ENCODE measurements at regions not wholly inside any gene's neighbourhood (a gene's known extent, or its start where the extent isn't known, plus 50 kb on each side); places are given as distances from the start of the nearest gene placed in this dataset.
"Not testable (repeated sequence)": the region's sequence is repeated elsewhere in the genome, so short reads cannot be mapped to it uniquely, and the experiment has no call there.

DNA sequence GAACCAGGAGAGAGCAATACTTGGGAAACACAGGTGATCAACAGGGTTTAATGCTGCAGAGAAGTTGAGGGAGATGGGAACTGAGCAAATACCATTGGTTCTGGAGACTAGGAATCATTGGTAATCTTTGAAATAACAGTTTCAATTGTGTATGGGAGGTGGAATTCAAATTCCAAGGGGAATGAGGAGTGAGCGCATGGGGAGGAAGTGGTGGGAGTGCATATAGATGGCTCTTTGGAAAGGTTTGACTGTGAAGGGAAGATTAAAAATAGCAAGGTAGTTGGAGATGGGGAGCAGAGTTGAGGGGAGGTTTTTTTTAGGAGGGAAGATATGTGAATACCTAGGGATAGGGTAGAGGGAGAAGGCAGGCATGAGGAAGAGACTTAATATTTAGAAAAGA is 51.1 kb upstream of the ROPN1 start:
- DNase-seq (ENCODE audit: low read depth in 2 of 3, low spot score in 2 of 3): no peak

DNA sequence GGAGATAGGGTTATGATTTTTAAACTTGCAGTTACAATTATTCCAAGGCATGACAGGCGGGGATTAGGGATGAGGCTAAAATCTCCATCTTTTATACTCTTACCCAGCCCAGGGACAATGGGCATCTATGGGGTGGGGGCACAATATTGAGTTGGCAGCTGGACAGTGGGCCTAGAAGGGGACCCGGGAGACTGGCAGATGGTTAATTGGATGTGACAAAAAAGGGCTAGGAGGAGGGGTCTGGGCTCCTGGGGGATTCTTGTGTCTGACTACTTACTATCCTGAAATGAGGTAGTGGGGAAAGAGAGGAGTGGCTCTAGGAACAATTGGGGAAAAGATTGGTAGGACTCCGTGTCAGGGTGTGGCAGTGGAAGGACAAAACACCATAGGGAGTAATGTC is 53.0 kb upstream of the ROPN1 start:
- no peak for DNase-seq (ENCODE audit: low read depth in 2 of 3, low spot score in 2 of 3)

DNA sequence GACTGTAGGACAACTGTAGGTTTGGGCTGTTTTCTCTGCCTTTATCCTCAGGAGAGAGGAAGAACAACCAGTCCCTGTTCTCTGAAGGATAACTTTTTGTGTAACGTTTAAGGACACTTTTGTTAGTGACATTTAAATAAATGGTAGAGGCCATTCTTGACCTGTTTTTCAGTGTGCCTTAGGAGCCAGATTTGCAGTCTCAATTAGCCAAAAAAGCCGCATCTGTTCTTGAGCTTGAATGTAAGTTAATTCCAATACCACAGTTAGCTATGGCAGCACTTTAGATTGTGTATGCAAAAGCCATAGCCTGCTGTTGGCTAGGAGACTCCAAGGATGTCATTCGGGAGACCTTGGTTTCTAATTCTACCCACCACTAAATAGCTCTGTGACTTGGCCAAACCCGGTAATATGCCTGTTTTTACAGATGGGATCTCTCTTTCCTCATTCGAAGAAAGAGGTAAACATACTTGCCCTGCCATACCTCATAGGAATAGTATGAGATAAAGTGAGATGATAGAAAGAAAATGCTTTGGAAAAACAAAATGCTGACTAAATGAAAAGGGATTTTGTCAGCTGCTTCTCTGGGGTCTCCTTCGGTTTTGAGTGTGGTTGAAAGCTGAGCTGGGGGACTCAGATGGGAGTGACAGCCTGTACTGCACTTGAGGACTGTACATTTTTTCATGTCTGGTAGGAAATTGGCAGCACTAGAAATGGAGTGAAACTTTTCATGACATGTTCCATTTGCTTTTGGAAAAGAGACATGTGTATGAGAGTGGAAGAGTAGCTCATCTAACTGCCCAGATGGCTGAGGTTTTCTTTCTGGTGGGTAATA is 57.3 kb upstream of the ROPN1 start:
- DNase-seq (ENCODE audit: low read depth in 2 of 3, low spot score in 2 of 3): no peak

DNA sequence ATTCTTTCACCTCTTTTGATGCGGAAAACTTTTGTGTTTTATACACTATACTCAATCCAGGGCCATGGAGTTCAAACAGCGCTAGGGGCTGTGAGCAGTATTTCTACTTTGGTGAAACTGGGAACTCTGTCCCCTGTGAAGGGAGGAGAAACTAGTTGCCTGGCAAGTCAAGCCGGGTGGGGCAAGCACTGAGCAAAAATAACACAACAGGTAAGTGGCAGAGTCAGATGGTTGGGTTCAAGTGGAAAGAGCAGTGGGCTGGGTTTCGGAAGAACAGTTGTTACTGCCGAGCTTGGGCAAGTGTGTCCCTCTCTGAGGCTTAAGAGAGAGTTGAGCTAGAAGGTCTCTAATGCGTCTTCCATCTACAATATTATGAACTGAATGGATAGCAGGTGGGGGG is 59.7 kb upstream of the ROPN1 start:
- no peak for DNase-seq (ENCODE audit: low read depth in 2 of 3, low spot score in 2 of 3)

DNA sequence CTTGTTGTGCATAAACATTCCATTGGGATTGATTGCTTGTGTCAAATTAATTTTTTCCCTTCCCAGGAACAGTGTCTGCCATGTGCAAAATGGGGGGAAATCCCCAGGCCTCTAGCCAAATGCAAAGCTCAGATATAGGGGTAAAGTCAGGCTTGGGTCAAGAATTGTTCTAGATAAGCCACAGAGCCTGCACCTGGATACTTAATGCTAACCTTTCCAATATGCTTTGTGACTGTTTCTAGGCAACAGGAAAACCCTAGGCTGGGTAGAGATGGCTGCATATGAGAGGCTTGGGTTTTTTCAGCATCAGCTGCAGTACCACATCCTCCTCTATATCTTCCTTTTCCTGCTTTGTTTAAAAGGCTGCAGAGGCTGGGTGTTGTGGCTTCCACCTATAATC is 61.9 kb upstream of the ROPN1 start:
- no peak for DNase-seq (ENCODE audit: low read depth in 2 of 3, low spot score in 2 of 3)

DNA sequence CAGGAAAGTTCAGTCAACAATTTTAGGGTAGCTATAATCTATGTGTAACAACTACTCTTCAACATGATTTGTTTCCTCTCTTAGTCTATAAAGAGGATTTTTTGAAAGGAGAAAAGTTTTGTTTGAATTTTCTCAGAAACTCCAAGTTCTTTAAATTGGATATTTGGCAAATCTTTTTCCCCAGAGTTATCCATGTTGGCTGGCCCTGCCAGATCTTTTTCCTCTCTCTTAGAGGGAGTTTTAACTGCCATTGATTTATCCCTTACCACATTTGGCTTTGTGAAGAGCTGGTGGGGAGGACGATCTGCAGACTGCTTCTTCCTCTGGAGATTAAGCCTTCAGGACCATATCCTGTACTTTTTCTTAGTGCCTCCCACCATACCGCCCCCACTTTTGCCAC is 64.9 kb upstream of the ROPN1 start:
- no peak for DNase-seq (ENCODE audit: low read depth in 2 of 3, low spot score in 2 of 3)

DNA sequence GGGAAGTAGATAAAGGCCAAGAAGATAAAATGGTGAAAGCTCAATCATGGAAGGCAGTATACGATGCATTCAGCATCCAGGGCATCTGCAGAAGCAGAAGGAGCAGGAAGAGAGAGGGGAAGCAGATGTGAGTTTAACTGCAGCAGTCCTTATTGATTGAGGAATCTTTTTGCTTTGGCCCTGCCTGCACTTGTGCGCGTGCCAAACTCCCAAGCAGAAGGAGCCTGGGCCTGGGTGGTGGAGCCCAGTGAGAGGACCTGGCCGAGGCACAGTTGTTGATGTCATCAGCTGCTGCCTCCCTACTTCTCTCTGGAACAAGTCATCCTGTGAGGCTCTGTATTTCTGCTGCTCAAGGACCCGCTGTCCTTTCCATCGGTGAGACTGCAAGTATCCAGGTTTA is 65.5 kb upstream of the ROPN1 start:
- no peak for DNase-seq (ENCODE audit: low read depth in 2 of 3, low spot score in 2 of 3)

DNA sequence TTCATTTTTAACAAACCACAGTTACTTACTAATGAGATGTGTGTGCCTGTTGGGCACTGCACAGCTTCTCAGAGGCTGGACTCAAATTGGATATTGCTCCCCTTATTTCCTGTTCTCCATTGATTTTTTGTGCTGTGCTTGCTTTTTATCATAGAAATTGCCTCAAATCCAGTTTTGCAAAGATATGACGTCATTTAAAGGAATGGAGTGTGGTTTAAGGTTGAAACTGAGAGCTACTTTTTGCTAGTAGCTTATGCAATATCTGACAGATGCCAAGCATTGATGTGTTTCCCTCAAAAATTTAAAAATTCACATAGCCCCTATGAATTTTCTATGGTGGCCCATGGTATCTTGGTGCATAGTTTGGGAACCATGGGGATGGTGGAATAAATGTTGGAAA is 67.7 kb upstream of the ROPN1 start:
- no peak for DNase-seq (ENCODE audit: low read depth in 2 of 3, low spot score in 2 of 3)

DNA sequence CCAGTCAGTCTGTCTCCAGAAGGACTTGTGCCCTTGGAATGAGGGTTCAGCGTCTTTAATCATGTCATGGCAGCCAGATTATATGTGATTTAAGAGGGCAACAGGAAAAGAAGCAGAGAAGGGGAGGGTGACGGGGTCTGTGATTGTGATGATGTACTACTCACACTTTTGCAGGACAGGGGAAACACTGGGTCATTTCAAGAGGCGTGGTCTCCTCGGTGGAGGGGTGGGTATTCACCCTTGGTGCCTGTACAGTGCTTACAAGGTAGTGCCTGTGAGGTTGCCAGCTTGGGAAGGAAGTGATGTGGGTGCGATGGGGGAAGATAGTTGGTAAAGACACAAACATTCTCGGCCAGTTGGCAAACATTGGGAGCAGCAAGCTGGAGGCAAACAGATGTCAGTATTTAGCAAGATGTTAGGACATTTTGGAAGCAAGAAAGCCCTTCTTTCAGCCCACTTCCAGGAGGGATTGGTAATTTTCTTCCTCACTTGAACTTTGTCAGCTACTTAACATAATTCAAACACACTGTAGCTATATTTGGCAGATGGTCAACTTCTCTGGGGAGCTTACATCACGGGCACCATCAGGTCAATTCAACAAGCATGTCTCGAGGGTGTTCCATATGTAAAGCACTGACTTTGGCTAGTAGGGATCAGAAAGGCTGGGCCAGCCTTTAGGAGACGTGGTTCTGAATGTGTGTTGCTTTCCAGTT is 71.4 kb upstream of the ROPN1 start:
- no peak for DNase-seq (ENCODE audit: low read depth in 2 of 3, low spot score in 2 of 3)

DNA sequence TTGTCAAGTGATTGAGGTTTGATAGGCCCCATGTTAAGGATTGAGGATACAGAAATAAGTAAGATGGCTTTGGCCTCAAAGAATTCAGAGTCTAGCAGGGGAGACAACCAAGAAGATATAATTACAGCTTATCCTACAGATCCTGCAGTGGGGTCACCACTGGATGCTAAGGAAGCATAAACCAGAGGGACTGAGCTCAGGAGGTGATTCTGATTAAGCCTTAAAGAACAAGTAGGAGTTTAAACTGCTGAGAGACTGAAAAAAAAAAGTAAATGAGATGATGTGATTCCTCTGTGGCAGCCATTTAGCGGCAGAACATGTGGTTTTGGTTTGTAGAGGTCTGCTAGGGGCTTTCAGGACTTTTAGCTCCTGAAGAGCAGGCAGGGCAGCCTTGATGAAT is 72.1 kb upstream of the ROPN1 start:
- DNase-seq (ENCODE audit: low read depth in 2 of 3, low spot score in 2 of 3): no peak

DNA sequence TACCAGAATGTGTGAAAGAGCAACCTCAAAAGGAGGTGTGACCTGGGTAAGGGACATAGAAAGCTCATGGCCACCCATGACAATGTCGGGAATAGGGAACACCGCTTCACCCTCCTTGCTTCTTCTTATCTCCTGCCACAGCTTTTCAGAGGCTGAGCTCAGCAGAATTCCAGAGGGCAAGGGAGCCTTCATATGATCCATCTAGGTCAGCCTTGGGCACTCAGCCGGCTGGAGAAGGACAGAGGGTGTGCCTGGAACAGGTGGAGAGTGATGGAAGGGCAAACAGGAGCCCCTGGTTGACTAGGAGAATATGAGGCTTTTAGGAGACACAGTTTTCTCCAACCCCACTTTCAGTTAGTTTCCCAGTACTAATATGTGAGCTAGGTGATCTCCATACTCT is 74.6 kb upstream of the ROPN1 start:
- not testable (repeated sequence) for DNase-seq (ENCODE audit: low read depth in 2 of 3, low spot score in 2 of 3)

DNA sequence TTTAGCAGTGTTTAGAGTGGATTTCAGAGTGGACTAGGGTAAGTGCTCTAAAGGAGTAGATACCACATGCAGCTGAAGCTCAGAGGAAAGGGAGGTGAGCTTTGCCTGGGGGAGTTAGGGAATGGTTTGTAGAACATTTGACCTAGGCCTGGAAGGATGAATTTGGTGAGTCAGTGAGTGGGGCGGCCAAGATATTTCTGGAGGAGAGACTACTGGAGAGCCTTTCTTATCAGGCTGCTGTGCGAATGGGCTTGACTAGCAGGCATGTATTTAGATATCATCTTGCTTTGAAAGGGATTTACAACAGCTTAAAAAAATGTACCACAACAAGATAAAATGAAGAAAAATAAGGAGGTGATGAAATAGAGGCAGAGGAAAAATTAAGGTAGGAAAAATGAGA is 77.8 kb upstream of the ROPN1 start:
- DNase-seq (ENCODE audit: low read depth in 2 of 3, low spot score in 2 of 3): not testable (repeated sequence)

DNA sequence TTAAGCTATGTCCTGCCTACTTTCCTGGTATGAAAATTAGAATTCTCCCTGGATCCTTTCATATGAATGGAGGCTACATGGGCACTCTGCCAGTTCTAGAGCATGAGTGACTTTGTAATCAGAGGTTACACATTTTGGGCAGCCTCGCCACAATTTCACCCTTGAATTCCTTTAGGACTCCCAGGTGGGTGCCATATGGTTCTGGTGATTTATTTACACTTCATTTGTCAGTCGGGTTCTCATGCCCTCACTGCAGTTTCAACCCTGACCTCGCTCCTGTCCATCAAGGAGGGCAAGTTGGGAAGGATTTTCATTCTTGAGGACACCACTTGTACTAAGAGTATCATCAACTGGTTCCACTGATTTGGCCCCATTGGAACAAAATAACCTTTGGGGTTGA is 83.2 kb upstream of the ROPN1 start:
- not testable (repeated sequence) for DNase-seq (ENCODE audit: low read depth in 2 of 3, low spot score in 2 of 3)

DNA sequence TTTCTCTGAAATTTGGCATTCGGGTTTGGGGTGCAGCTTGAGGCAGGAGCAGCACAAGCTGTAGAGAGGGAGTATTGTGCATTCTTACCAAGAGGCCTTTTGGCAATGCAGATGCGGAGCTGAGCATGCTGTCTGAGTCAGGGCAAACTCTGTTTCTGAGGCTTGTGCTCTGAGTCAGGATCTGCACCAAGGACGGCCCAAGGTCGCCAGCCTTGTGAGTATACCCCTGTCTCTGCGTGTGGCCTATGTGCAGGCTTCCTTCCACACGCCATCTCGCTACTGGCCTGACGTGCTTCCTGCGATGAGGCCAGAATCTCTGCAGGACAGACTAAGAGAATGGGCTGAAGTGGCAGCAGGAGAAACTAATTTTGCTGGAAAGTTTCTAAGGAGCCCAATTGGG is 83.8 kb upstream of the ROPN1 start:
- no peak for DNase-seq (ENCODE audit: low read depth in 2 of 3, low spot score in 2 of 3)

DNA sequence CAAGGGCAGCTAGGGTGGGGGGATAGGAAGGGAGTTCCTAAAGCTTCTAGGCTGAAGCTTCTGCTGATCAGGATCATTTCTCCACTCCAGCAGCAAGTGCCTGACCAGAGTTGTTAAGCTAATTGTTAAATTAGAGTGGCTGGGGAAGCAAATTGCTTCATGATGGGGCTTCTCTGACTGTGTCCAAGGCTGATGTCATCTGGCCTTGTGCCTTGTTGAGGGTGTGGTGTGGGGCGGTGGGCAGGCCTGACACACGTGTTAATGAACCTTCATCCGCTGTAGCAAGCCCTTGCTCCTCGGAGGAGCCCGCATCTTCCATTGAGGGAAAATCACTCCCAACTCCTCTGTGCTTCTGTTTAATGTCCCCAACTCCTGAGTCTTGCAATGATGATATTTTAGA is 84.3 kb upstream of the ROPN1 start:
- no peak for DNase-seq (ENCODE audit: low read depth in 2 of 3, low spot score in 2 of 3)

DNA sequence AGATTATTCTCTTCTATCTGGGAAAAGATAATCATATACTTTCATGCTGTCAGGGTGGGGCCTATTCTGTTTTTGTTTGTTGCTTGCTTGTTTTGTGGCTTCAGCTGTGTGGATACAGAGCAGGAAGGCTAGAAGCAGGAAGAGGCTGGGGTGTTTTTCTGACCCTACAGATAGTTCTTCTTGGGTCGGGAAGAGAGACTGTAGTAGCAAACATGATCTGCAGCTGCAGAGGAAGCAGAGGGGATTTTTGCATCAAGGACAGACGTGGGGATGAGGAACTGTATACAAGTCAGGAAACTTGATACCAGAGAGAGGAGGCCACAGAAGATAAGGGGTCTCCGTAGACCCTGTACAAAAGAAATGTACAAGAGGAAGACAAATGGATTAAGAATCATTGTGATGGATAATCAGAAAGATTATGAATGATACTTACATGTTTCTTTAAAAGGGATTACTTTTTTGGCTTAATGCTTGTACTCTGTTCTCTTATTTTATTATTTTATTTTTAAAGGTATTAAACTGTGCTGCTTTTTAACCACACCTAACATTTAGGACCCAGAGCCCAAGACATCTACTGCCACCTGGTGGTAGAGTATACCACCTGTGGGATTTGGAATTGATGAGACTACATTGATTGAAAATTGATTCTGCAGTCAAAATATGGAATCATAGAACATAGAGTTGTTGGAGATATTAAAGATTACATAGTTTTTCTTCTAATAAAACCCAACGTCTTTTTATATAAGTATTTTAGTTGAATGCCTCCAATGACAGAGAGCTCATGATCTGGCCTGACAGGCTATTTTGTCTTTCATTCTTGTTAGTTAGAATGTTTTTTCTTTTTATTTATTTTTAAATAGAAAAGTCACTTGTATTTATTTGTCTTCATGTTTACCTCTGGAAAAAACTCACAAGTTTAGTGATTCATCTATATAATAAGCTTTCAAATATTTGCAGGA is 87.3 kb upstream of the ROPN1 start:
- DNase-seq (ENCODE audit: low read depth in 2 of 3, low spot score in 2 of 3): no peak

DNA sequence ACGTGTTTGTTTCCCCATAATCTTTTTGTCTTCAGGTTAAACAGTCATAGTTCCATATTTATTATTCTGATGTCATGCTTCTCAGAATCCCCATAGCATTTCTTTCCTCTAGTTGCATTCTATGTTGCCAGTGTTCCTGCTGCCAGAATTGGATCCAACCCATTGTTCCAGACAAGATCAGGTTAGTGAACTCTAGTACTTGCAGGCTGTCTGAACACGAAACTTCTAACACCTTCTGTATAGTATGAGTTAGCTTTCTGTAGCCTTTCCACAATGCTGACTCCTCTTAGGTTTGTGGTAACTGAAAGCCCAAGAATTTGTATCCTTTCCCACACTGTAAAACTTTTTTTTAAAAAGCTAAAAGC is 88.0 kb upstream of the ROPN1 start:
- no peak for DNase-seq (ENCODE audit: low read depth in 2 of 3, low spot score in 2 of 3)

DNA sequence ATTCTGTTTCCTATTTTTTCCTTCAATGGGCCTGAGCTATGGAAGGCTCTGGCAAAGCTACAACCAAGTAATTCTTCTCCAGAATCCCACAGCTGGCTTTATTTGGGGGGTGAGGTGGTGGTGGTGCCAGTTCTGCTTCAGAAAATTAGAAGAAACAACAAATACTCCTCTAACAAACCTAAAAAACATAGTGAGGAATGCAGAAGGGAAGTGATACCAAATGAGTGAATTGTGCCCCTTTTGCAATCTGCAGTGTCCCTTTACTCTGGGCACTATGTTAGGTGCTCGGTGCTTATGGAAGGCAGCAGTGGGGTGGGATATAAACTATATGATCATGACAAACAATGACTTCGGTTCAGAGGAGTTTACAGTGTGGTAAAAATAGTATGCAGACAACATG is 90.4 kb upstream of the ROPN1 start:
- DNase-seq (ENCODE audit: low read depth in 2 of 3, low spot score in 2 of 3): no peak

DNA sequence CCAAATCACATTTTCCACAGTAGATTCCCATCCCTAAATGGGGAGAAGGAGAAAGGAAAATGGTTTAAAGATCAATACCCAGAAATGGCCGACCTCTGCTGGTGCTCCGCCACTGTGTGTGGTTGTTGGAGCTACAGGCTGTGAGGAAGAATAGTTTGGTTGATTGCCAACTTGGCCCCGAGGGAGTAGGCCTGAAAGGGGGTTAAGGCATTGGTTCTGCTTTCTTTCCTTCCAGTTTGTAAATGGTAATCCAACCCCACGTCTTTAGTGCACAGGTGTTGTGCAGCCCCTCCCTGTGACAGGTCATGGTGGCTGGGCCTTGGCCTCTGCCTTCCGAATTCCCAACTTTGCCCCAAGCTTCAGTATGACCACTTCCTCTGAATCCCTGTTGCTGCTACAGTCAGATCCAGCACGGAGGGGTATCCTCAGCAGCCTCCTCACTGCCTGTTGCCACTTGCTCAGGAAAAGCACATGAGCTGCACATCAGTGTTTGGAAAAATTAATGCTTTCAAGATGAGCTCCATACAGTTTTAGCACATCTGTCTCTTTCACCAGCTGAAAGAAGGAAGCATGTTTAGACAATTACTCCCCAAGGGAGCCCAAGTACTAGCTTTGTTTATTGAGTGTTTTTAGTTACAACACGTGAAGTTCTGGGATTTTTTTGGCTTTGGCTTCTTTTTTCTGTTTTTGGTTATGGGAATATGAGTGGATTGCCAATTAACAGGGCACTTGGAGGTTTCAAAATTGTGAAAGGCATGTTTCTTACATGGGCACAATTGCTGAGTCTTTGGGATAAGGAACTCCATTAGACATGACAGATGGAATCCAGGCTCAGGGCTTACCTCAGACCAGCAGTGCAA is 92.3 kb upstream of the ROPN1 start:
- DNase-seq (ENCODE audit: low read depth in 2 of 3, low spot score in 2 of 3): no peak

DNA sequence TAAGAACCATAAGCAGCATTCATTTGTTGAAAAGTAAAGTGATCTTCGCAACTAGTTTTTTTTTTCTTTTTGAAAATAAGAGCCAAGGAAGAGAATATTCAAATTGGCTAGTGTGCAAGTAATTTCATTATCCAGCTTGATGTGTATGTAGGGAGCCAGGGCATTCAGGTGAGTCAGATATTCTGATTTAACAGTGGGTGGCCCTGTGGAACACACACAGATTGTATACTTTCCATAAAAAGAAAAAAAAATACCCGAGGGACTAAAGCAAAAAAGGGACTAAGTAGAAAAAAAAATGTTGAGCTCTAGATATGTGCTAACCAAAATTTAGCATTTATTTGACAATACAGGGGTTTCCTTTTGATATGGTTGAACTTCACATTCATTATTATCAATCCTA is 96.9 kb upstream of the ROPN1 start:
- no peak for DNase-seq (ENCODE audit: low read depth in 2 of 3, low spot score in 2 of 3)

DNA sequence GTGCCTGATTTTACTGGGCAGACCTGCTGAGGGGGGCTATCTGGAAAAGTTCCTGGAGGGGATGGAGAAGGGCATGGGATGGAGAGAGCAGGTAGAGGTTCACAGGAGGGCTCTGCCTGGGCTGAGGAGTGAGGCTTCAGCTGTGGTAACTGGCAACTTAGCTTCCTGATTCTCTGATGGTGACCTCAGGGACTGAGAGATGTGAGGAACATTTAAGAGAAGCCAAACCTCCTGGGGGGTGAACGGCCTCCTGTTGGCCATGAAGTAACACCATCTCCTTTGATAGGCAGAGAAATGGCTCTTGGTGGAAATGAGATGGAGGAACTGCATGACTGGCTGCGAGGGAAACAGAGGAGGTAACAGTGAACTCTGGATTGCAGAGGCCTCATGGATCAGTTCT is 97.3 kb upstream of the ROPN1 start:
- DNase-seq (ENCODE audit: low read depth in 2 of 3, low spot score in 2 of 3): no peak

Measured in activated CD8-positive, alpha-beta memory T cell treated with anti-CD3 and anti-CD28 coated beads for 48 hours (primary cell).